SH-SY5Y (cell line): ENCODE measurements at regions not wholly inside any gene's neighbourhood (a gene's known extent, or its start where the extent isn't known, plus 50 kb on each side); places are given as distances from the start of the nearest gene placed in this dataset.

Source experiments
- GATA2 ChIP-seq: IDR thresholded peaks from 2 replicates; pipeline ENCODE4 v1.6.1; 2011; ENCODE audit warnings: mild to moderate bottlenecking, low read depth, low read length
- GATA3 ChIP-seq: IDR thresholded peaks from 2 replicates; pipeline ENCODE4 v1.6.1; 2011; ENCODE audit warnings: low read depth, mild to moderate bottlenecking, low read length, moderate library complexity

DNA sequence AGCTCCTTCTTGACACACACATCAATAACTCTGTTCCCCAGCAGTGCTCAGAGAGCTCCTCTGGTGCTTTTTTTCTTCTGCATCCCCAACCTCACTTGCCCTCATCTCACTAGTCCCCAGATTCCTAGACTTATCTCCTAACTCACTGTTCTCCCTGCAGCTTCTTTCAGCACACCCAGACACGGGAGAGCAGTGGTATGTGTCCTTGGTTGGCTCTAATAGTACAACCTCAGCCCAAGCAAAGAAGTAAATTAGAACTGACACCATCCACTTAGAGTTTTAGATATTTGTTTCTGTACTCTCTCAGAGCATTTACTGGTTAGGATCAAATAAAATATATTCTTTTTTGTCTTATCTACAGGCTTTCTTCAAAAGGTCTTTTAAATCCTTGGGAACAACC, 201.4 kb upstream of the SNX7 start:
- no peak for TF ChIP-seq GATA3
- TF ChIP-seq GATA2, result no peak
